NB4 (cell line): ENCODE measurements at regions not wholly inside any gene's neighbourhood (a gene's known extent, or its start where the extent isn't known, plus 50 kb on each side); places are given as distances from the start of the nearest gene placed in this dataset.

Experiments
- POLR2A ChIP-seq: IDR thresholded peaks from 2 replicates; pipeline ENCODE4 v1.6.1; 2011; ENCODE audit warnings: mild to moderate bottlenecking; ENCODE audit not compliant: insufficient read length; ENCODE audit errors: extremely low read depth
- TF ChIP-seq, protein P1 (sequence below): IDR thresholded peaks from one replicate; pipeline ENCODE4 v1.5.1; 2012; ENCODE audit warnings: low read depth, low read length
- TF ChIP-seq, protein P2 (sequence below): IDR thresholded peaks from 2 replicates; pipeline ENCODE4 v1.6.1; 2011; ENCODE audit warnings: low read depth, low read length

DNA sequence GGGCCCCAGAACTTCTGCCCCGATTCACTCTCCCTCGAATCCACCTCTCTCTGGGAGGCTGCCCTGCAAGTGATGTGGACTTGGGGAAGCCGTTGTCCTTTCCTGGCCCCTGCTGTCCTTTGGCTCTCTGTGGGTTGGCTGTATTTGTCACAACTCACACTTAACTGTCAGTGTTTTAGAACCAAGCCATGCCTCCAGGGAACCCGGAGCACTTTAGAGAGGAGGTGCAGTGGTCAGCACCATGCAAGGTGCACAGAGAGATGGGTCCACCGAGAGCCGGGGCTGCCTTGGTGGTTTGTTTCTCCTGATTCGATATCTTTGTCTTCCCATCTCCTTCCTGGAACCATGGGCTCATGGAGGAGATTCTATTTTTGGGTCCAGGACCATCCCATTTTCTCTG lies 129.5 kb upstream of the RTL1 start:
- no peak for TF ChIP-seq POLR2A
- TF ChIP-seq, protein P1, sequence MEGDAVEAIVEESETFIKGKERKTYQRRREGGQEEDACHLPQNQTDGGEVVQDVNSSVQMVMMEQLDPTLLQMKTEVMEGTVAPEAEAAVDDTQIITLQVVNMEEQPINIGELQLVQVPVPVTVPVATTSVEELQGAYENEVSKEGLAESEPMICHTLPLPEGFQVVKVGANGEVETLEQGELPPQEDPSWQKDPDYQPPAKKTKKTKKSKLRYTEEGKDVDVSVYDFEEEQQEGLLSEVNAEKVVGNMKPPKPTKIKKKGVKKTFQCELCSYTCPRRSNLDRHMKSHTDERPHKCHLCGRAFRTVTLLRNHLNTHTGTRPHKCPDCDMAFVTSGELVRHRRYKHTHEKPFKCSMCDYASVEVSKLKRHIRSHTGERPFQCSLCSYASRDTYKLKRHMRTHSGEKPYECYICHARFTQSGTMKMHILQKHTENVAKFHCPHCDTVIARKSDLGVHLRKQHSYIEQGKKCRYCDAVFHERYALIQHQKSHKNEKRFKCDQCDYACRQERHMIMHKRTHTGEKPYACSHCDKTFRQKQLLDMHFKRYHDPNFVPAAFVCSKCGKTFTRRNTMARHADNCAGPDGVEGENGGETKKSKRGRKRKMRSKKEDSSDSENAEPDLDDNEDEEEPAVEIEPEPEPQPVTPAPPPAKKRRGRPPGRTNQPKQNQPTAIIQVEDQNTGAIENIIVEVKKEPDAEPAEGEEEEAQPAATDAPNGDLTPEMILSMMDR = no peak
- TF ChIP-seq, protein P2, sequence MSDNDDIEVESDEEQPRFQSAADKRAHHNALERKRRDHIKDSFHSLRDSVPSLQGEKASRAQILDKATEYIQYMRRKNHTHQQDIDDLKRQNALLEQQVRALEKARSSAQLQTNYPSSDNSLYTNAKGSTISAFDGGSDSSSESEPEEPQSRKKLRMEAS = no peak
